Loucy (cell line): ENCODE measurements at regions not wholly inside any gene's neighbourhood (a gene's known extent, or its start where the extent isn't known, plus 50 kb on each side); places are given as distances from the start of the nearest gene placed in this dataset.

Source experiments
- H2AFZ ChIP-seq: fragments of 200-600 bp; sonication (generic); 2 replicates; pipeline ENCODE4 v1.6.0; 2016; ENCODE audit warnings: antibody characterized with exemption, mild to moderate bottlenecking, low read length, moderate library complexity
- H3F3A ChIP-seq: fragments of 200-600 bp; 2 replicates; pipeline ENCODE4 v1.6.0; 2016; ENCODE audit warnings: antibody characterized with exemption, low read depth, mild to moderate bottlenecking
- H3K27me3 ChIP-seq: fragments of 200-600 bp; sonication (generic); 2 replicates; pipeline ENCODE4 v1.6.1; 2014; ENCODE audit warnings: low read length, mild to moderate bottlenecking; ENCODE audit not compliant: insufficient read depth, poor library complexity, severe bottlenecking
- H3K36me3 ChIP-seq: fragments of 200-600 bp; sonication (generic); 2 replicates; pipeline ENCODE4 v1.6.1; 2016; ENCODE audit warnings: low read length; ENCODE audit not compliant: insufficient read depth
- H3K4me1 ChIP-seq: fragments of 200-600 bp; sonication (generic); 2 replicates; pipeline ENCODE4 v1.5.1; 2014; ENCODE audit warnings: low read length, mild to moderate bottlenecking; ENCODE audit not compliant: insufficient read depth, poor library complexity, severe bottlenecking
- H3K4me2 ChIP-seq: fragments of 200-600 bp; sonication (generic); 2 replicates; pipeline ENCODE4 v1.6.0; 2014; ENCODE audit warnings: antibody characterized with exemption, low read length, low read depth, mild to moderate bottlenecking; ENCODE audit not compliant: poor library complexity, severe bottlenecking
- H3K4me3 ChIP-seq: fragments of 200-600 bp; sonication (generic); 2 replicates; pipeline ENCODE4 v1.5.1; 2014; ENCODE audit warnings: low read length, mild to moderate bottlenecking, mixed read lengths; ENCODE audit not compliant: poor library complexity, severe bottlenecking
- H3K79me2 ChIP-seq: fragments of 200-600 bp; sonication (generic); 2 replicates; pipeline ENCODE4 v1.6.1; 2014; ENCODE audit warnings: low read length; ENCODE audit not compliant: insufficient read depth
- H3K9ac ChIP-seq: fragments of 200-600 bp; sonication (generic); 2 replicates; pipeline ENCODE4 v1.6.0; 2014; ENCODE audit warnings: mild to moderate bottlenecking, low read depth, low read length, moderate library complexity; ENCODE audit not compliant: poor library complexity, severe bottlenecking
- H3K9me2 ChIP-seq: fragments of 200-600 bp; sonication (generic); replicated peaks from 2 replicates; pipeline ENCODE4 v1.6.1; 2016; ENCODE audit warnings: low read depth, low read length, mixed read lengths
- H3K9me3 ChIP-seq: fragments of 200-600 bp; sonication (generic); 2 replicates; pipeline ENCODE4 v1.6.1; 2014; ENCODE audit warnings: mild to moderate bottlenecking, antibody characterized with exemption, low read length, low read depth; ENCODE audit not compliant: insufficient read depth
- H4K20me1 ChIP-seq: fragments of 200-600 bp; sonication (generic); 2 replicates; pipeline ENCODE4 v1.6.0; 2014; ENCODE audit warnings: antibody characterized with exemption, low read length, mild to moderate bottlenecking; ENCODE audit not compliant: insufficient read depth, poor library complexity, severe bottlenecking
- EZH2phosphoT487 ChIP-seq: fragments of 200-600 bp; IDR thresholded peaks from 2 replicates; pipeline ENCODE4 v1.6.1; 2018; ENCODE audit warnings: antibody characterized with exemption, mild to moderate bottlenecking, moderate library complexity, borderline replicate concordance
- TF ChIP-seq, protein P1 (sequence below): fragments of 200-600 bp; sonication (generic); conservative IDR thresholded peaks from 2 replicates; pipeline ENCODE4 v1.5.1; 2014; ENCODE audit warnings: mild to moderate bottlenecking, antibody characterized with exemption, low read length

DNA sequence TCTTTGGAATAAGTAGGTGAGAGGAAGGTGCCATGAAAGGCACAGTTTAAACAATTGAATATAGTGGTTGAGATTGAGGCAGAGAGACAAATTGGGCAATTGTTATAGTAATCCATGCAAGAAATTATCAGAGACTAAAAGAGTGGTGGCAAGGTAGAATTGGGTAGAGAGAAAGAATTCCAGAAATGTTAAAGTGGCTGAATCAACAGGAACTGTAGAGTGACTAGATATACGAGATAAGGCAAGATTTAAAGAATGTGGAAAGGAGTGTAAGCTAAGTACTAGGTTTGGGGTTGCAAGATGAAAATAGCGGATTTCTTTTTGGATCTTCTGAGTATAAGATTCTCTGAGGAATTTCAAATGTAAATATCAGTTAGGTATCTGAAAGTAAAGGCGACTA lies 285.2 kb downstream of the DMRTA1 start:
- Histone ChIP-seq H3K36me3 (no peaks in the 10 kb centered on the region), H3K79me2 (no peaks in the 10 kb centered on the region), H3K4me3 (no peak overlapping the region), H3K4me1 (no peaks in the 10 kb centered on the region), H4K20me1 (no peaks in the 10 kb centered on the region), H2AFZ (no peak overlapping the region), H3K27me3 (no peaks in the 10 kb centered on the region), H3K4me2 (no peak overlapping the region), H3K9me3 (no peaks in the 10 kb centered on the region), H3K9ac (no peak overlapping the region), H3K9me2 (no peaks in the 10 kb centered on the region), H3F3A (no peaks in the 10 kb centered on the region)
- no peak for TF ChIP-seq EZH2phosphoT487
- TF ChIP-seq, protein P1, sequence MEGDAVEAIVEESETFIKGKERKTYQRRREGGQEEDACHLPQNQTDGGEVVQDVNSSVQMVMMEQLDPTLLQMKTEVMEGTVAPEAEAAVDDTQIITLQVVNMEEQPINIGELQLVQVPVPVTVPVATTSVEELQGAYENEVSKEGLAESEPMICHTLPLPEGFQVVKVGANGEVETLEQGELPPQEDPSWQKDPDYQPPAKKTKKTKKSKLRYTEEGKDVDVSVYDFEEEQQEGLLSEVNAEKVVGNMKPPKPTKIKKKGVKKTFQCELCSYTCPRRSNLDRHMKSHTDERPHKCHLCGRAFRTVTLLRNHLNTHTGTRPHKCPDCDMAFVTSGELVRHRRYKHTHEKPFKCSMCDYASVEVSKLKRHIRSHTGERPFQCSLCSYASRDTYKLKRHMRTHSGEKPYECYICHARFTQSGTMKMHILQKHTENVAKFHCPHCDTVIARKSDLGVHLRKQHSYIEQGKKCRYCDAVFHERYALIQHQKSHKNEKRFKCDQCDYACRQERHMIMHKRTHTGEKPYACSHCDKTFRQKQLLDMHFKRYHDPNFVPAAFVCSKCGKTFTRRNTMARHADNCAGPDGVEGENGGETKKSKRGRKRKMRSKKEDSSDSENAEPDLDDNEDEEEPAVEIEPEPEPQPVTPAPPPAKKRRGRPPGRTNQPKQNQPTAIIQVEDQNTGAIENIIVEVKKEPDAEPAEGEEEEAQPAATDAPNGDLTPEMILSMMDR = no peak

DNA sequence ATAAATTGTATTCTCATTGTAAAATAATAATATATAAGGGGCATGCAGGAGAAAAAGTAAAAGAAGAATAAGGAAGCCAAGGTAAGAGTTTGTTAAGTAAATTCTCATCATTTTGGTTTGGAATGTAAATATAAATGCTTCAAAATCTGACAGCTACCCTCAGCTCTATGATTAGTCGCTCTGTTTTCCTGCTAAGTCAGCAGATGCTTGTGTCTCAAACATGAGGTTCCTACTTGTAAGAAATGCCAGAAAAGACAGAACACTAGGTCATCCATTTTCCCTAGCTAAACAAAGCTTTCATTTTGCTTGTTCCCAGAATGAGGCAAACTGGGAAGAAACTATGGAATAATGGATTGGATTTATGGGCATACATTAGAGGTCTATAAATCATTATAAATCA lies 293.1 kb downstream of the DMRTA1 start:
- Histone ChIP-seq H4K20me1 (no peaks in the 10 kb centered on the region), H3K36me3 (no peaks in the 10 kb centered on the region), H3K4me1 (no peaks in the 10 kb centered on the region), H3K4me3 (no peak overlapping the region), H3K27me3 (no peaks in the 10 kb centered on the region), H3K79me2 (no peaks in the 10 kb centered on the region), H3K9ac (no peak overlapping the region), H3K4me2 (no peak overlapping the region), H3K9me3 (no peaks in the 10 kb centered on the region), H3K9me2 (no peaks in the 10 kb centered on the region), H3F3A (no peaks in the 10 kb centered on the region), H2AFZ (no peak overlapping the region)
- TF ChIP-seq, protein P1 = no peak
- no peak for TF ChIP-seq EZH2phosphoT487

DNA sequence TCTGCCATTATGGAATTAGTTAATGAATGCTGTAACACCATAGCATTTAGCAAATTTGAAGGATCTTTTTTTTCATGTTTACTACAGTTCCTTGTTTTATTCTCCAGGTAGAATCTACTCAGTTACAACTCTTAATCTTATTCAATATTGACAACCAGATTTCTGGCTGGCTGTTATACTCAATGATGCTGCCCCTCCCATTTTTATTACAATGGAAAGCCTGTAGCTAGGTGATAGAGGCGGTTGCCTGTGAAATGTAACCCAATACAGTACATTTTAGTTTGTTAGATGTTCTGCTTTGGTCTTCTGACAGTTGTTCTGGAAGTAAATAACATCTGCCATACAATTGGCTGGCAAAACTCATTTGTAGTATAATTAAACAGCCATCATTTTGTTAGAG lies 294.2 kb downstream of the DMRTA1 start:
- H3F3A ChIP-seq = no peaks in the 10 kb centered on the region
- no peaks in the 10 kb centered on the region for H3K36me3 ChIP-seq
- no peaks in the 10 kb centered on the region for H3K9me2 ChIP-seq
- H3K9me3 ChIP-seq = no peaks in the 10 kb centered on the region
- H2AFZ ChIP-seq = no peak overlapping the region
- no peaks in the 10 kb centered on the region for H3K4me1 ChIP-seq
- no peaks in the 10 kb centered on the region for H3K79me2 ChIP-seq
- H3K27me3 ChIP-seq = no peaks in the 10 kb centered on the region
- H3K9ac ChIP-seq = no peak overlapping the region
- H3K4me2 ChIP-seq = no peak overlapping the region
- H4K20me1 ChIP-seq = no peaks in the 10 kb centered on the region
- H3K4me3 ChIP-seq = no peak overlapping the region
- TF ChIP-seq, protein P1 = no peak
